IMR-90 (cell line): ENCODE measurements at regions not wholly inside any gene's neighbourhood (a gene's known extent, or its start where the extent isn't known, plus 50 kb on each side); places are given as distances from the start of the nearest gene placed in this dataset.
"Not testable (repeated sequence)": the region's sequence is repeated elsewhere in the genome, so short reads cannot be mapped to it uniquely, and the experiment has no call there.

Experiments
- ATAC-seq: fragments of 200-7000 bp; cut with Tn5 transposase; 2 replicates; pipeline ENCODE4 v1.9.1; 2020; ENCODE audit warnings: low read depth, mild to moderate bottlenecking, moderate library complexity
- BruUV-seq: library from RNA; stranded (reverse); fragments of 400-500 nt; replicated peaks from 2 replicates; lab custom pipeline; 2021; lab: Mats Ljungman, UMichigan
- CTCF ChIA-PET: fragments of 300-600 bp; formaldehyde crosslinking; extraction: SDS; loops from one replicate; lab custom pipeline; 2021; ENCODE audit warnings: antibody characterized with exemption; lab: Yijun Ruan, JAX
- POLR2A ChIA-PET: fragments of 300-600 bp; sonication (Branson Sonifier 250); formaldehyde crosslinking; loops from one replicate; lab custom pipeline; 2022; ENCODE audit warnings: antibody characterized with exemption; ENCODE audit not compliant: unreplicated experiment; lab: Charles Lee
- DNase-seq: peaks from one replicate; pipeline ENCODE4 v3.0.0; 2013
- H2AFZ ChIP-seq: replicated peaks from 2 replicates; pipeline ENCODE3; 2013; ENCODE audit warnings: low read length, mild to moderate bottlenecking; ENCODE audit not compliant: poor library complexity
- H2AK5ac ChIP-seq: 2 replicates; pipeline ENCODE4 v1.6.1; 2013; ENCODE audit warnings: low read depth, low read length, inconsistent platforms
- H2AK9ac ChIP-seq: replicated peaks from 2 replicates; pipeline ENCODE3; 2013; ENCODE audit warnings: mild to moderate bottlenecking, low read depth, low read length, moderate library complexity; ENCODE audit not compliant: poor library complexity
- H2BK120ac ChIP-seq: 2 replicates; pipeline ENCODE4 v1.6.1; 2013; ENCODE audit warnings: low read depth, low read length, inconsistent platforms
- H2BK15ac ChIP-seq: 3 replicates; pipeline ENCODE4 v1.6.1; 2013; ENCODE audit warnings: low read depth, low read length, inconsistent platforms
- H2BK20ac ChIP-seq: 2 replicates; pipeline ENCODE4 v1.6.1; 2013; ENCODE audit warnings: low read depth, mild to moderate bottlenecking, inconsistent platforms, low read length, moderate library complexity
- H2BK5ac ChIP-seq: 2 replicates; pipeline ENCODE4 v1.6.1; 2013; ENCODE audit warnings: mild to moderate bottlenecking, low read depth, low read length, inconsistent platforms; ENCODE audit not compliant: poor library complexity, severe bottlenecking
- H3K14ac ChIP-seq: replicated peaks from 2 replicates; pipeline ENCODE4 v1.6.1; 2013; ENCODE audit warnings: low read depth, low read length, inconsistent platforms
- H3K18ac ChIP-seq: 2 replicates; pipeline ENCODE4 v1.6.1; 2013; ENCODE audit warnings: low read depth, low read length, control low read depth
- H3K23ac ChIP-seq: 2 replicates; pipeline ENCODE4 v1.6.1; 2013; ENCODE audit warnings: low read depth, low read length, inconsistent platforms
- H3K27ac ChIP-seq: 2 replicates; pipeline ENCODE4 v1.5.1; 2013; ENCODE audit warnings: mild to moderate bottlenecking, control low read depth, low read length; ENCODE audit not compliant: insufficient read depth
- H3K27me3 ChIP-seq: 2 replicates; pipeline ENCODE4 v1.6.1; 2013; ENCODE audit warnings: low read length; ENCODE audit not compliant: control insufficient read depth, insufficient read depth
- H3K36me3 ChIP-seq: 2 replicates; pipeline ENCODE4 v1.6.1; 2013; ENCODE audit warnings: low read length, mixed read lengths; ENCODE audit not compliant: control insufficient read depth, insufficient read depth
- H3K4ac ChIP-seq: 2 replicates; pipeline ENCODE4 v1.6.1; 2013; ENCODE audit warnings: low read depth, low read length, inconsistent platforms
- H3K4me1 ChIP-seq: 2 replicates; pipeline ENCODE4 v1.6.1; 2013; ENCODE audit warnings: low read length, mixed read lengths; ENCODE audit not compliant: control insufficient read depth, insufficient read depth
- H3K4me2 ChIP-seq: 2 replicates; pipeline ENCODE4 v1.6.1; 2013; ENCODE audit warnings: low read depth, mild to moderate bottlenecking, control low read depth, low read length, moderate library complexity
- H3K4me3 ChIP-seq: 2 replicates; pipeline ENCODE4 v1.5.1; 2013; ENCODE audit warnings: low read depth, mild to moderate bottlenecking, control low read depth, low read length, moderate library complexity; ENCODE audit not compliant: insufficient read depth
- H3K56ac ChIP-seq: 2 replicates; pipeline ENCODE4 v1.6.1; 2013; ENCODE audit warnings: low read length, inconsistent platforms; ENCODE audit not compliant: insufficient read depth; ENCODE audit errors: extremely low read depth
- H3K79me1 ChIP-seq, 2 experiments: 2 replicates each; pipeline ENCODE4 v1.6.1; 2013; ENCODE audit warnings: low read length in 2 of 2, inconsistent platforms in 1 of 2, low read depth in 1 of 2
- H3K9ac ChIP-seq: 2 replicates; pipeline ENCODE4 v1.6.1; 2013; ENCODE audit warnings: low read depth, low read length, control low read depth
- H3K9me1 ChIP-seq: 2 replicates; pipeline ENCODE4 v1.6.1; 2013; ENCODE audit warnings: low read length, inconsistent platforms; ENCODE audit not compliant: insufficient read depth
- H3K9me3 ChIP-seq: 2 replicates; pipeline ENCODE4 v1.6.1; 2013; ENCODE audit warnings: low read length; ENCODE audit not compliant: control insufficient read depth, insufficient read depth
- H4K20me1 ChIP-seq: 2 replicates; pipeline ENCODE4 v1.6.1; 2013; ENCODE audit warnings: low read length, inconsistent platforms; ENCODE audit not compliant: insufficient read depth
- H4K5ac ChIP-seq: 2 replicates; pipeline ENCODE4 v1.6.1; 2013; ENCODE audit warnings: mild to moderate bottlenecking, low read depth, low read length, control low read depth
- H4K8ac ChIP-seq, 2 experiments: 2 replicates each; pipeline ENCODE4 v1.6.1; 2013; ENCODE audit warnings: low read depth in 2 of 2, low read length in 2 of 2, control low read depth in 1 of 2, inconsistent platforms in 1 of 2
- H4K91ac ChIP-seq: 2 replicates; pipeline ENCODE4 v1.6.1; 2013; ENCODE audit warnings: low read depth, low read length, inconsistent platforms; ENCODE audit not compliant: insufficient read depth
- BHLHE40 ChIP-seq: fragments of 150-350 bp; IDR thresholded peaks from 2 replicates; pipeline ENCODE4 v1.6.1; 2016; ENCODE audit warnings: mild to moderate bottlenecking, low read depth, low read length
- CTCF ChIP-seq: conservative IDR thresholded peaks from 2 replicates; pipeline ENCODE4 v1.5.1; 2012; ENCODE audit warnings: mild to moderate bottlenecking, low read depth, low read length, improper control_type of control experiment
- RFX5 ChIP-seq: IDR thresholded peaks from 2 replicates; pipeline ENCODE4 v1.8.0; 2012; ENCODE audit warnings: low read depth, mild to moderate bottlenecking, low read length, moderate library complexity
- SMC3 ChIP-seq: fragments of 150-350 bp; IDR thresholded peaks from 2 replicates; pipeline ENCODE4 v1.6.1; 2016; ENCODE audit warnings: low read depth, mild to moderate bottlenecking, antibody characterized with exemption, low read length, moderate library complexity
- WGBS, 2 experiments: methylation state at CpG; one replicate each; pipeline versions ENCODE4 v1.1.5 to v1.1.7; 2013; ENCODE audit warnings: missing lambda C conversion rate in 2 of 2; ENCODE audit not compliant: insufficient read length in 1 of 2; ENCODE audit errors: extremely low coverage in 2 of 2; 5-methylcytosine and 5-hydroxymethylcytosine counted together
- dilution Hi-C: fragments of 300-500 bp; cut with HindIII; formaldehyde crosslinking; loops from one replicate; pipeline ENCODE4 v1.14.3; 2018; ENCODE audit warnings: low sequenced_read_pairs; ENCODE audit not compliant: unreplicated experiment
- in situ Hi-C: fragments of 300-500 bp; cut with MboI; formaldehyde crosslinking; loops from 3 replicates; pipeline ENCODE4 v1.14.3; 2019; ENCODE audit warnings: low sequenced_read_pairs, inconsistent platforms, mixed read lengths
- intact Hi-C: fragments of 100-400 bp; cut with micrococcal nuclease; formaldehyde crosslinking; loops from 2 replicates; pipeline ENCODE4 v1.10.0; 2022

GRCh38 chr13:74550039-74550438 is 415.8 kb upstream of the KLF12 start:
- in situ Hi-C loops, result no loop called here
- Histone ChIP-seq H3K14ac (no peak overlapping the region), H2BK120ac (no peak overlapping the region), H3K27me3 (no peaks in the 10 kb centered on the region; the same call in 1 of the 2 replicates), H3K4ac (no peak overlapping the region), H4K8ac (no peak overlapping the region), H2BK15ac (no peak overlapping the region), H4K5ac (no peak overlapping the region), H2AK5ac (no peak overlapping the region), H3K9me3 (no peaks in the 10 kb centered on the region), H3K4me1 (no peaks in the 10 kb centered on the region), H3K79me1 (no peaks in the 10 kb centered on the region), H2AK9ac (no peak overlapping the region), H3K36me3 (no peaks in the 10 kb centered on the region), H3K23ac (no peak overlapping the region), H2AFZ (no peak overlapping the region), H3K4me2 (no peak overlapping the region), H3K56ac (no peak overlapping the region), H4K91ac (no peak overlapping the region), H3K18ac (no peak overlapping the region), H3K9ac (no peak overlapping the region), H3K9me1 (no peaks in the 10 kb centered on the region), H2BK5ac (no peak overlapping the region), H2BK20ac (no peak overlapping the region), H3K4me3 (no peak overlapping the region), H3K27ac (no peak overlapping the region), H4K20me1 (no peaks in the 10 kb centered on the region)
- TF ChIP-seq SMC3 (no peak), BHLHE40 (no peak), CTCF (no peak), RFX5 (no peak)
- CTCF ChIA-PET, result no interaction called here
- POLR2A ChIA-PET, result no interaction called here
- no TSS peak for BruUV-seq
- no peak for DNase-seq
- no CpG with 5 or more reads among the region's 2 CpGs for WGBS, 2 experiments
- no peak for ATAC-seq
- dilution Hi-C loops, result no loop called here
- intact Hi-C loops, result no loop called here

GRCh38 chr13:74536649-74537048 is 402.4 kb upstream of the KLF12 start:
- H3K14ac ChIP-seq, H3K23ac ChIP-seq, H3K56ac ChIP-seq, ATAC-seq, H2BK5ac ChIP-seq, H4K8ac ChIP-seq, DNase-seq, BruUV-seq, dilution Hi-C loops, H3K9ac ChIP-seq, H3K4me3 ChIP-seq, H2BK120ac ChIP-seq, H3K27me3 ChIP-seq, H4K20me1 ChIP-seq, H4K91ac ChIP-seq, H3K27ac ChIP-seq, H3K4me1 ChIP-seq, H3K18ac ChIP-seq, H2AK5ac ChIP-seq, H3K9me3 ChIP-seq, H3K79me1 ChIP-seq, intact Hi-C loops, H3K36me3 ChIP-seq, H4K5ac ChIP-seq, in situ Hi-C loops, H3K4me2 ChIP-seq, POLR2A ChIA-PET, H2AK9ac ChIP-seq, H3K4ac ChIP-seq, H2AFZ ChIP-seq, H3K9me1 ChIP-seq, CTCF ChIA-PET, H2BK15ac ChIP-seq, H2BK20ac ChIP-seq: not testable (repeated sequence)
- WGBS, 2 experiments, result 90% methylated on average over 2 of the region's 11 CpGs; no CpG with 5 or more reads in 1 of the 2 experiments
